GM12878 (cell line): ENCODE measurements at regions not wholly inside any gene's neighbourhood (a gene's known extent, or its start where the extent isn't known, plus 50 kb on each side); places are given as distances from the start of the nearest gene placed in this dataset.

Experiments used
- CTCF ChIP-seq, 3 experiments: IDR thresholded peaks in 2 of 3; conservative IDR thresholded peaks in 1 of 3; 2 replicates each; pipeline ENCODE4 v1.5.1; 2011; ENCODE audit warnings: low read depth in 3 of 3, low read length in 3 of 3, mild to moderate bottlenecking in 3 of 3, control low read depth in 2 of 3, moderate library complexity in 2 of 3, inconsistent platforms in 1 of 3, mixed read lengths in 1 of 3; ENCODE audit not compliant: control insufficient read depth in 2 of 3, insufficient read depth in 1 of 3; ENCODE audit errors: extremely low read depth in 1 of 3
- JUND ChIP-seq: IDR thresholded peaks from 2 replicates; pipeline ENCODE4 v1.6.1; 2012; ENCODE audit warnings: low read depth, mild to moderate bottlenecking, low read length, improper control_type of control experiment, moderate library complexity
- PAX5 ChIP-seq: IDR thresholded peaks from 2 replicates; pipeline ENCODE4 v1.6.1; 2011; ENCODE audit warnings: low read depth, low read length, borderline replicate concordance
- POLR2A ChIP-seq: IDR thresholded peaks from 2 replicates; pipeline ENCODE4 v1.6.1; 2011; ENCODE audit warnings: low read depth, mild to moderate bottlenecking, low read length
- TAF1 ChIP-seq: IDR thresholded peaks from 2 replicates; pipeline ENCODE4 v1.6.1; 2011; ENCODE audit warnings: mild to moderate bottlenecking, low read depth, low read length, borderline replicate concordance
- YY1 ChIP-seq: IDR thresholded peaks from 2 replicates; pipeline ENCODE4 v1.6.1; 2011; ENCODE audit warnings: low read depth, mild to moderate bottlenecking, low read length
- ZNF274 ChIP-seq: IDR thresholded peaks from one replicate; pipeline ENCODE4 v1.8.0; 2011; ENCODE audit not compliant: insufficient read length, insufficient read depth
- TF ChIP-seq, protein P1 (sequence below): IDR thresholded peaks from 2 replicates; pipeline ENCODE4 v1.6.1; 2012; ENCODE audit warnings: low read depth, low read length, improper control_type of control experiment
- TF ChIP-seq, protein P2 (sequence below): fragments of 450-650 bp; IDR thresholded peaks from 2 replicates; pipeline ENCODE4 v1.6.1; 2018; ENCODE audit warnings: borderline replicate concordance, mild to moderate bottlenecking; ENCODE audit not compliant: partially characterized antibody

DNA sequence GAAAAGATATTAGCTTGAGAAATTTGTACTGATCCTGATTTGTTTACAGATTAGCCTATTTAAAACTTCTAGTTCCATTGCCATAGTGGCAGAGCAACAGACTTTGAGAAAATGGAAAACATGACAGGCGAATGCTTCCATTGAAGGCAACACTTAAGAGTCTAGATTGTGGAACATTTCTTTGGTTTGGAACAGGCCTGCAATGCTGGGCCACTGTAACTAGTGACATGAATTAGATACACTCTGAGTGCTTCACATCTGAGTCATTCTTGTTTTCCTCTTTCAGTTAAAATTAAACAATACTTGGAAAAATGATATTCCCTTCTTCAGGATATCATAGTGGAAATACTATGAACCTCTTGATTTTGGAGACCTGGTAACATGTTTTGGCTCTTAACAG is 453.6 kb upstream of the TUSC1 start:
- TF ChIP-seq, protein P1, sequence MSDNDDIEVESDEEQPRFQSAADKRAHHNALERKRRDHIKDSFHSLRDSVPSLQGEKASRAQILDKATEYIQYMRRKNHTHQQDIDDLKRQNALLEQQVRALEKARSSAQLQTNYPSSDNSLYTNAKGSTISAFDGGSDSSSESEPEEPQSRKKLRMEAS, result no peak
- no peak for TF ChIP-seq CTCF (IDR thresholded peaks at IDR 0.05 in 2 of 3, conservative IDR thresholded peaks at IDR 0.05 in 1 of 3; ENCODE audit: control insufficient read depth in 2 of 3, extremely low read depth in 1 of 3, insufficient read depth in 1 of 3, low read depth in 3 of 3, low read length in 3 of 3)
- TF ChIP-seq, protein P2, sequence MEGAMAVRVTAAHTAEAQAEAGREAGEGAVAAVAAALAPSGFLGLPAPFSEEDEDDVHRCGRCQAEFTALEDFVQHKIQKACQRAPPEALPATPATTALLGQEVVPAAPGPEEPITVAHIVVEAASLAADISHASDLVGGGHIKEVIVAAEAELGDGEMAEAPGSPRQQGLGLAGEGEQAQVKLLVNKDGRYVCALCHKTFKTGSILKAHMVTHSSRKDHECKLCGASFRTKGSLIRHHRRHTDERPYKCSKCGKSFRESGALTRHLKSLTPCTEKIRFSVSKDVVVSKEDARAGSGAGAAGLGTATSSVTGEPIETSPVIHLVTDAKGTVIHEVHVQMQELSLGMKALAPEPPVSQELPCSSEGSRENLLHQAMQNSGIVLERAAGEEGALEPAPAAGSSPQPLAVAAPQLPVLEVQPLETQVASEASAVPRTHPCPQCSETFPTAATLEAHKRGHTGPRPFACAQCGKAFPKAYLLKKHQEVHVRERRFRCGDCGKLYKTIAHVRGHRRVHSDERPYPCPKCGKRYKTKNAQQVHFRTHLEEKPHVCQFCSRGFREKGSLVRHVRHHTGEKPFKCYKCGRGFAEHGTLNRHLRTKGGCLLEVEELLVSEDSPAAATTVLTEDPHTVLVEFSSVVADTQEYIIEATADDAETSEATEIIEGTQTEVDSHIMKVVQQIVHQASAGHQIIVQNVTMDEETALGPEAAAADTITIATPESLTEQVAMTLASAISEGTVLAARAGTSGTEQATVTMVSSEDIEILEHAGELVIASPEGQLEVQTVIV, result no peak
- TF ChIP-seq JUND, result no peak
- no peak for TF ChIP-seq TAF1
- no peak for TF ChIP-seq YY1
- TF ChIP-seq PAX5, result no peak
- no peak for TF ChIP-seq POLR2A
- no peak for TF ChIP-seq ZNF274
